ENCODE measurements at regions not wholly inside any gene's neighbourhood (a gene's known extent, or its start where the extent isn't known, plus 50 kb on each side); places are given as distances from the start of the nearest gene placed in this dataset.

DNA sequence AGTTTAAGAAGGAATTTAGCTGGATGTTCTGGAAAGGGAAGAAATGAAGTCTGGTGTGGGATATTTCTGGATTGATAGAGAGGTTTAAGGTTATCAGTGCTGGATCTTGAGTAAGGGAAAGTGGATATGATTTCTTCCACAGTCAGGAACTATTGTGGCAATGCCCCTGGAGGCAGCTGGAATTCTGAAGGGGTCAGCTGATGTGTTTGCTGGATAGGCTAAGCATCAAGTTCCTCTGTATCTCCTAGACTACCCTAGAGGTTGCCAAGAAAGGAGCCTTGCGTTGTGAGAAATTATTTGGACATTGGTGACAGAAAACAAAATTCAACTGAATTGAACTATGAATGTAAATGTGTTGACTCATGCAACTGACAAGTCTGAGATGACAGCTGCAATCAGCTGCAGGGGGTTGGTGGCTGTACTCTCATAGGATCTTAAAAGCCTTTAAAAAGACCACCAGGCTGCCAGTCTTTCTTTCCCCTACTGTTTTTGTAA, 244.4 kb downstream of the ATXN7L3B start:
- no peaks in the 10 kb centered on the region for H3K36me3 ChIP-seq (ENCODE audit: insufficient read depth, low read length, poor library complexity, severe bottlenecking)
- H3K9me3 ChIP-seq (ENCODE audit: low read depth, low read length, poor library complexity, severe bottlenecking): no peaks in the 10 kb centered on the region
- H3K4me3 ChIP-seq (ENCODE audit: low read depth, low read length, poor library complexity, severe bottlenecking): no peak overlapping the region
- TF ChIP-seq, protein P1, sequence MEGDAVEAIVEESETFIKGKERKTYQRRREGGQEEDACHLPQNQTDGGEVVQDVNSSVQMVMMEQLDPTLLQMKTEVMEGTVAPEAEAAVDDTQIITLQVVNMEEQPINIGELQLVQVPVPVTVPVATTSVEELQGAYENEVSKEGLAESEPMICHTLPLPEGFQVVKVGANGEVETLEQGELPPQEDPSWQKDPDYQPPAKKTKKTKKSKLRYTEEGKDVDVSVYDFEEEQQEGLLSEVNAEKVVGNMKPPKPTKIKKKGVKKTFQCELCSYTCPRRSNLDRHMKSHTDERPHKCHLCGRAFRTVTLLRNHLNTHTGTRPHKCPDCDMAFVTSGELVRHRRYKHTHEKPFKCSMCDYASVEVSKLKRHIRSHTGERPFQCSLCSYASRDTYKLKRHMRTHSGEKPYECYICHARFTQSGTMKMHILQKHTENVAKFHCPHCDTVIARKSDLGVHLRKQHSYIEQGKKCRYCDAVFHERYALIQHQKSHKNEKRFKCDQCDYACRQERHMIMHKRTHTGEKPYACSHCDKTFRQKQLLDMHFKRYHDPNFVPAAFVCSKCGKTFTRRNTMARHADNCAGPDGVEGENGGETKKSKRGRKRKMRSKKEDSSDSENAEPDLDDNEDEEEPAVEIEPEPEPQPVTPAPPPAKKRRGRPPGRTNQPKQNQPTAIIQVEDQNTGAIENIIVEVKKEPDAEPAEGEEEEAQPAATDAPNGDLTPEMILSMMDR (conservative IDR thresholded peaks at IDR 0.05; ENCODE audit: low read depth, low read length): no peak
- TF ChIP-seq EZH2 (IDR thresholded peaks at IDR 0.05; ENCODE audit: borderline replicate concordance, low read depth, low read length, poor library complexity, severe bottlenecking): no peak
- intact Hi-C loops (cut with micrococcal nuclease; ENCODE audit: unreplicated experiment): no loop called here
- BruUV-seq (replicated peaks): no TSS peak
- no peak overlapping the region for H3K27ac ChIP-seq (ENCODE audit: low read depth, low read length, poor library complexity, severe bottlenecking)
- peaks cover 9% of the 10 kb centered on the region for H3K4me1 ChIP-seq (ENCODE audit: insufficient read depth, low read length, poor library complexity, severe bottlenecking)
- ChIA-PET POLR2A (ENCODE audit: low non-redundant PET) (no interaction called here), CTCF (no interaction called here)
- H3K27me3 ChIP-seq (replicated peaks; ENCODE audit: insufficient read depth, low read depth, low read length, poor library complexity): no peaks in the 10 kb centered on the region
- peak; percentile 4 for DNase-seq (ENCODE audit: low spot score)

DNA sequence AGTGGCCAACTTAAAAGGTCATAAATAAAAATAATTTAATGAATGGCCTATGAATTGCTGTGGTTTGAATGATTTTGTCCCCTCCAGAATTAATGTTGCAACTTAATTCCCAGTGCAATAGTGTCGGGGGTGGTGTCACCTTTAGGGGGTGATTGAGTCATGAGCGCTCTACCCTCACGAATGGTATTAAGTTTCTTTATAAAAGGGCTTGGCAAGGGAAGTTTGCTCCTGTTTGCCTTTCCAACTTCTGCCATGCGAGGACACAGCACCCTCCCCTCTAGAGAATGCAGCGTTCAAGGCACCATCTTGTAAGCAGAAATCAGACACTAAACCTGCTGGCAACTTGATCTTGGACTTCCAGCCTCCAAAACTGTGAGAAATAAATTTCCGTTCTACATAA, 253.3 kb downstream of the ATXN7L3B start:
- Histone ChIP-seq H3K4me1 (ENCODE audit: insufficient read depth, low read length, poor library complexity, severe bottlenecking) (no peaks in the 10 kb centered on the region), H3K4me3 (ENCODE audit: low read depth, low read length, poor library complexity, severe bottlenecking) (no peak overlapping the region), H3K27me3 (replicated peaks; ENCODE audit: insufficient read depth, low read depth, low read length, poor library complexity) (no peaks in the 10 kb centered on the region), H3K9me3 (ENCODE audit: low read depth, low read length, poor library complexity, severe bottlenecking) (no peaks in the 10 kb centered on the region), H3K36me3 (ENCODE audit: insufficient read depth, low read length, poor library complexity, severe bottlenecking) (no peaks in the 10 kb centered on the region), H3K27ac (ENCODE audit: low read depth, low read length, poor library complexity, severe bottlenecking) (no peak overlapping the region)
- TF ChIP-seq, protein P1 (conservative IDR thresholded peaks at IDR 0.05; ENCODE audit: low read depth, low read length): no peak
- no peak for TF ChIP-seq EZH2 (IDR thresholded peaks at IDR 0.05; ENCODE audit: borderline replicate concordance, low read depth, low read length, poor library complexity, severe bottlenecking)
- ChIA-PET CTCF (no interaction called here), POLR2A (ENCODE audit: low non-redundant PET) (no interaction called here)
- intact Hi-C loops (cut with micrococcal nuclease; ENCODE audit: unreplicated experiment): no loop called here
- no peak for DNase-seq (ENCODE audit: low spot score)
- no TSS peak for BruUV-seq (replicated peaks)

DNA sequence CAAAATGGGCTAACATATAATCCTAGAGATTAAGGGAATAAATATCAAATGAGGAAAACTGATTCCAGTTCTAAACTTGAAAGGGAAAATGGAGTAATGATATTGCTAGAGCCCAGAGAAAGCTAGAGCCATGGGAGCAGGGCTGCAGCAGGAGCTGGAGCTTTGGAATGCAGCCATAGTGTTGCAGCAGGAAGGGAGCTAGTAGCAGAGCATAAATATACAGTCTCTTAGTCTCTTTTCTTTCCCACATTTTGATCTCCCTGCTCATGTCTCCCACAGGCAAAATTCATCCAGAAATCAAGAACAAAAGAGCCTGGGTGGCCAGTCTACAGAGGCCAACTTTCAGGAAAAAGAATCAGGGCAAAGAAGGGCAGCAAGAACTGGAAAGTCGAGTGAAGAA, 253.7 kb downstream of the ATXN7L3B start:
- intact Hi-C loops (cut with micrococcal nuclease; ENCODE audit: unreplicated experiment): no loop called here

More for the DNA sequence above, 253.7 kb downstream of the ATXN7L3B start:
- Histone ChIP-seq H3K4me1 (ENCODE audit: insufficient read depth, low read length, poor library complexity, severe bottlenecking) (no peaks in the 10 kb centered on the region), H3K4me3 (ENCODE audit: low read depth, low read length, poor library complexity, severe bottlenecking) (no peak overlapping the region), H3K27ac (ENCODE audit: low read depth, low read length, poor library complexity, severe bottlenecking) (no peak overlapping the region), H3K9me3 (ENCODE audit: low read depth, low read length, poor library complexity, severe bottlenecking) (no peaks in the 10 kb centered on the region), H3K36me3 (ENCODE audit: insufficient read depth, low read length, poor library complexity, severe bottlenecking) (no peaks in the 10 kb centered on the region), H3K27me3 (replicated peaks; ENCODE audit: insufficient read depth, low read depth, low read length, poor library complexity) (no peaks in the 10 kb centered on the region)
- CTCF ChIA-PET: no interaction called here
- POLR2A ChIA-PET (ENCODE audit: low non-redundant PET): no interaction called here
- no TSS peak for BruUV-seq (replicated peaks)
- no peak for TF ChIP-seq EZH2 (IDR thresholded peaks at IDR 0.05; ENCODE audit: borderline replicate concordance, low read depth, low read length, poor library complexity, severe bottlenecking)
- TF ChIP-seq, protein P1 (conservative IDR thresholded peaks at IDR 0.05; ENCODE audit: low read depth, low read length): no peak
- DNase-seq (ENCODE audit: low spot score): no peak

All from A673 (cell line).